ENCODE measurements at regions not wholly inside any gene's neighbourhood (a gene's known extent, or its start where the extent isn't known, plus 50 kb on each side); places are given as distances from the start of the nearest gene placed in this dataset.

GRCh38 chr11:26105762-26106423, 226.0 kb upstream of the ANO3 start:
- H3K27me3 ChIP-seq (ENCODE audit: insufficient read depth, low read length, poor library complexity) = no peaks in the 10 kb centered on the region
- H3K79me2 ChIP-seq (ENCODE audit: control insufficient read depth, insufficient read depth, low read length) = no peaks in the 10 kb centered on the region
- H3K4ac ChIP-seq (ENCODE audit: low read depth, low read length) = no peak overlapping the region
- no peak overlapping the region for H3K27ac ChIP-seq (ENCODE audit: low read depth, low read length)
- H3K36me3 ChIP-seq (ENCODE audit: control insufficient read depth, insufficient read depth, low read length) = no peaks in the 10 kb centered on the region
- no peak overlapping the region for H2BK15ac ChIP-seq (replicated peaks; ENCODE audit: low read depth)
- no peak overlapping the region for H3K56ac ChIP-seq (ENCODE audit: low read length)
- no peak overlapping the region for H3K23ac ChIP-seq (ENCODE audit: low read length)
- no peak overlapping the region for H3K18ac ChIP-seq (ENCODE audit: low read length)
- no peak overlapping the region for H4K8ac ChIP-seq (ENCODE audit: low read depth, low read length)
- no peak overlapping the region for H3K9ac ChIP-seq (ENCODE audit: low read length)
- no peak overlapping the region for H2BK120ac ChIP-seq (ENCODE audit: low read depth, low read length)
- H4K5ac ChIP-seq (ENCODE audit: low read length) = no peak overlapping the region
- DNase-seq = no peak
- no peak overlapping the region for H3K4me2 ChIP-seq (ENCODE audit: low read length)
- H2BK5ac ChIP-seq (ENCODE audit: low read length) = no peak overlapping the region
- no peak overlapping the region for H2AK5ac ChIP-seq (ENCODE audit: low read length)
- H3K4me1 ChIP-seq (ENCODE audit: control insufficient read depth, low read depth, low read length) = no peaks in the 10 kb centered on the region
- no CpG with 5 or more reads among the region's 4 CpGs for WGBS (ENCODE audit: extremely low coverage, insufficient coverage, low lambda C conversion rate)
- no peak overlapping the region for H3K4me3 ChIP-seq (ENCODE audit: low read length)
- no peaks in the 10 kb centered on the region for H3K79me1 ChIP-seq (ENCODE audit: low read length)

- WGBS (ENCODE audit: extremely low coverage, insufficient coverage, low lambda C conversion rate) = no CpG with 5 or more reads among the region's 1 CpG
- no peaks in the 10 kb centered on the region for H3K4me1 ChIP-seq (ENCODE audit: control insufficient read depth, low read depth, low read length)
Measured at GRCh38 chr11:26106726-26107125, 225.2 kb upstream of the ANO3 start.

DNA sequence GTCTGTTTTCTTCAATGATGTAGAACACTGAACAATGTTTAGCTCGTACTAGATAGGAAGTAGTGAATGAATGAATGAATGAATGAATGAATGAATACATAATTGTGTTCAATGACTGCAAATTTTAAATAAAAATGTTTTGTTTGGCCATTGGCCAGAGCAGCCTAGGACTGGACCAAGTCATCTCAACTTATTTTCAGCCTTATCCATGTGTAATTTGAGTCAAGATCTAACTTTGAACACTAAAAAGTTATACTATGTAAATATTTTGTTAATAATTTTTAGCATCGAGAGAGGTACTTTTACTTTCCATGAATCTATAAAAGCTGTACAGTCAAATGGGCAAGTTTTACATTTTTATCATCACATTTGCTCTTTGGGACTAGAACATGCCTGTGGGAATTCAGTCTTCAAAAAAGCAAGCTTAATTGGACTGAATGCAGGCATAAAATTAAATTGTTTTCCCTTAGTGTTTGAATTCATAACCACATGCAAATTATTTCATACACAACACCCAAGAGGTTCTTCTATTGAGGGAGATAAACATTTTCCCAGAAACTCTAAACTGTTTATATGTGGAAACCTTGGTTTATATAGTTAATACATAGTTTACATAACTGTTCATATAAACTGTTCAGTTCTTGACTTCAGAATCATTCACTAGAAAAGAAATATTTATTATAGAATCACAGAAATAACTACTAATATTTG, 222.1 kb upstream of the ANO3 start:
- Histone ChIP-seq H3K9ac (ENCODE audit: low read length) (no peak overlapping the region), H3K27me3 (ENCODE audit: insufficient read depth, low read length, poor library complexity) (no peaks in the 10 kb centered on the region), H2BK15ac (replicated peaks; ENCODE audit: low read depth) (no peak overlapping the region), H3K56ac (ENCODE audit: low read length) (no peak overlapping the region), H3K79me2 (ENCODE audit: control insufficient read depth, insufficient read depth, low read length) (no peaks in the 10 kb centered on the region), H3K27ac (ENCODE audit: low read depth, low read length) (no peak overlapping the region), H3K79me1 (ENCODE audit: low read length) (no peaks in the 10 kb centered on the region), H3K36me3 (ENCODE audit: control insufficient read depth, insufficient read depth, low read length) (no peaks in the 10 kb centered on the region), H3K4me2 (ENCODE audit: low read length) (no peak overlapping the region), H2AK5ac (ENCODE audit: low read length) (no peak overlapping the region), H3K4me1 (ENCODE audit: control insufficient read depth, low read depth, low read length) (no peaks in the 10 kb centered on the region), H3K18ac (ENCODE audit: low read length) (no peak overlapping the region), H4K8ac (ENCODE audit: low read depth, low read length) (no peak overlapping the region), H4K5ac (ENCODE audit: low read length) (no peak overlapping the region), H3K4me3 (ENCODE audit: low read length) (no peak overlapping the region), H3K23ac (ENCODE audit: low read length) (no peak overlapping the region), H2BK5ac (ENCODE audit: low read length) (no peak overlapping the region), H2BK120ac (ENCODE audit: low read depth, low read length) (no peak overlapping the region), H3K4ac (ENCODE audit: low read depth, low read length) (no peak overlapping the region)
- no peak for DNase-seq
- no CpG with 5 or more reads among the region's 2 CpGs for WGBS (ENCODE audit: extremely low coverage, insufficient coverage, low lambda C conversion rate)

More at GRCh38 chr11:26106726-26107125, 225.2 kb upstream of the ANO3 start:
- no peak for DNase-seq
- Histone ChIP-seq H4K8ac (ENCODE audit: low read depth, low read length) (no peak overlapping the region), H2BK15ac (replicated peaks; ENCODE audit: low read depth) (no peak overlapping the region), H4K5ac (ENCODE audit: low read length) (no peak overlapping the region), H3K4me3 (ENCODE audit: low read length) (no peak overlapping the region), H3K23ac (ENCODE audit: low read length) (no peak overlapping the region), H3K4ac (ENCODE audit: low read depth, low read length) (no peak overlapping the region), H3K79me1 (ENCODE audit: low read length) (no peaks in the 10 kb centered on the region), H3K56ac (ENCODE audit: low read length) (no peak overlapping the region), H2BK120ac (ENCODE audit: low read depth, low read length) (no peak overlapping the region), H2AK5ac (ENCODE audit: low read length) (no peak overlapping the region), H2BK5ac (ENCODE audit: low read length) (no peak overlapping the region), H3K27me3 (ENCODE audit: insufficient read depth, low read length, poor library complexity) (no peaks in the 10 kb centered on the region), H3K9ac (ENCODE audit: low read length) (no peak overlapping the region), H3K4me2 (ENCODE audit: low read length) (no peak overlapping the region), H3K79me2 (ENCODE audit: control insufficient read depth, insufficient read depth, low read length) (no peaks in the 10 kb centered on the region), H3K27ac (ENCODE audit: low read depth, low read length) (no peak overlapping the region), H3K36me3 (ENCODE audit: control insufficient read depth, insufficient read depth, low read length) (no peaks in the 10 kb centered on the region), H3K18ac (ENCODE audit: low read length) (no peak overlapping the region)

- Histone ChIP-seq H3K27ac (ENCODE audit: low read depth, low read length) (no peak overlapping the region), H3K23ac (ENCODE audit: low read length) (no peak overlapping the region), H3K36me3 (ENCODE audit: control insufficient read depth, insufficient read depth, low read length) (no peaks in the 10 kb centered on the region), H3K27me3 (ENCODE audit: insufficient read depth, low read length, poor library complexity) (no peaks in the 10 kb centered on the region), H3K56ac (ENCODE audit: low read length) (no peak overlapping the region), H2BK15ac (replicated peaks; ENCODE audit: low read depth) (no peak overlapping the region), H3K4me3 (ENCODE audit: low read length) (no peak overlapping the region), H2AK5ac (ENCODE audit: low read length) (no peak overlapping the region), H2BK5ac (ENCODE audit: low read length) (no peak overlapping the region), H3K4me2 (ENCODE audit: low read length) (no peak overlapping the region), H3K4me1 (ENCODE audit: control insufficient read depth, low read depth, low read length) (no peaks in the 10 kb centered on the region), H3K79me1 (ENCODE audit: low read length) (no peaks in the 10 kb centered on the region), H3K4ac (ENCODE audit: low read depth, low read length) (no peak overlapping the region), H3K79me2 (ENCODE audit: control insufficient read depth, insufficient read depth, low read length) (no peaks in the 10 kb centered on the region), H2BK120ac (ENCODE audit: low read depth, low read length) (no peak overlapping the region), H4K5ac (ENCODE audit: low read length) (no peak overlapping the region), H3K9ac (ENCODE audit: low read length) (no peak overlapping the region), H3K18ac (ENCODE audit: low read length) (no peak overlapping the region), H4K8ac (ENCODE audit: low read depth, low read length) (no peak overlapping the region)
- DNase-seq = no peak
Measured at GRCh38 chr11:26112264-26112663, 219.7 kb upstream of the ANO3 start.

GRCh38 chr11:26121466-26121865, 210.5 kb upstream of the ANO3 start:
- Histone ChIP-seq H4K5ac (ENCODE audit: low read length) (no peak overlapping the region), H3K27ac (ENCODE audit: low read depth, low read length) (no peak overlapping the region), H3K56ac (ENCODE audit: low read length) (no peak overlapping the region), H2BK5ac (ENCODE audit: low read length) (no peak overlapping the region), H3K79me1 (ENCODE audit: low read length) (no peaks in the 10 kb centered on the region), H3K4me3 (ENCODE audit: low read length) (no peak overlapping the region), H3K79me2 (ENCODE audit: control insufficient read depth, insufficient read depth, low read length) (no peaks in the 10 kb centered on the region), H2BK15ac (replicated peaks; ENCODE audit: low read depth) (no peak overlapping the region), H3K4me1 (ENCODE audit: control insufficient read depth, low read depth, low read length) (no peaks in the 10 kb centered on the region), H3K4ac (ENCODE audit: low read depth, low read length) (no peak overlapping the region), H4K8ac (ENCODE audit: low read depth, low read length) (no peak overlapping the region), H3K4me2 (ENCODE audit: low read length) (no peak overlapping the region), H2AK5ac (ENCODE audit: low read length) (no peak overlapping the region), H3K18ac (ENCODE audit: low read length) (no peak overlapping the region), H3K23ac (ENCODE audit: low read length) (no peak overlapping the region), H3K27me3 (ENCODE audit: insufficient read depth, low read length, poor library complexity) (no peaks in the 10 kb centered on the region), H3K9ac (ENCODE audit: low read length) (no peak overlapping the region), H2BK120ac (ENCODE audit: low read depth, low read length) (no peak overlapping the region), H3K36me3 (ENCODE audit: control insufficient read depth, insufficient read depth, low read length) (no peaks in the 10 kb centered on the region)
- WGBS (ENCODE audit: extremely low coverage, insufficient coverage, low lambda C conversion rate) = no CpG with 5 or more reads among the region's 2 CpGs
- no peak for DNase-seq

GRCh38 chr11:26126741-26127140, 205.2 kb upstream of the ANO3 start:
- no peak for DNase-seq
- Histone ChIP-seq H3K56ac (ENCODE audit: low read length) (no peak overlapping the region), H3K4me1 (ENCODE audit: control insufficient read depth, low read depth, low read length) (no peaks in the 10 kb centered on the region), H3K4me2 (ENCODE audit: low read length) (no peak overlapping the region), H2BK15ac (replicated peaks; ENCODE audit: low read depth) (no peak overlapping the region), H3K23ac (ENCODE audit: low read length) (no peak overlapping the region), H3K79me2 (ENCODE audit: control insufficient read depth, insufficient read depth, low read length) (no peaks in the 10 kb centered on the region), H4K8ac (ENCODE audit: low read depth, low read length) (no peak overlapping the region), H2BK5ac (ENCODE audit: low read length) (no peak overlapping the region), H3K18ac (ENCODE audit: low read length) (no peak overlapping the region), H3K79me1 (ENCODE audit: low read length) (no peaks in the 10 kb centered on the region), H2BK120ac (ENCODE audit: low read depth, low read length) (no peak overlapping the region), H3K36me3 (ENCODE audit: control insufficient read depth, insufficient read depth, low read length) (no peaks in the 10 kb centered on the region), H2AK5ac (ENCODE audit: low read length) (no peak overlapping the region), H3K4ac (ENCODE audit: low read depth, low read length) (no peak overlapping the region), H3K27ac (ENCODE audit: low read depth, low read length) (no peak overlapping the region), H3K4me3 (ENCODE audit: low read length) (no peak overlapping the region), H4K5ac (ENCODE audit: low read length) (no peak overlapping the region), H3K9ac (ENCODE audit: low read length) (no peak overlapping the region), H3K27me3 (ENCODE audit: insufficient read depth, low read length, poor library complexity) (no peaks in the 10 kb centered on the region)

Measured in mesendoderm (in vitro differentiated cells).